Astrocyte (in vitro differentiated cells and primary cell): ENCODE measurements at regions not wholly inside any gene's neighbourhood (a gene's known extent, or its start where the extent isn't known, plus 50 kb on each side); places are given as distances from the start of the nearest gene placed in this dataset.

ENCODE experiments used
- DNase-seq: peaks from one replicate; pipeline ENCODE4 v3.0.0-alpha.2; 2010; ENCODE audit warnings: low read depth
- FAIRE-seq: peaks from 2 replicates; lab custom pipeline; 2011; peaks lifted over from hg19 to GRCh38; lab: Jason Lieb, UNC
- H2AFZ ChIP-seq: 2 replicates; pipeline ENCODE4 v1.6.0; 2012; ENCODE audit warnings: low read depth, low read length, inconsistent platforms
- H3K27ac ChIP-seq: 2 replicates; pipeline ENCODE4 v1.5.1; 2011; ENCODE audit warnings: low read depth, low read length, inconsistent platforms
- H3K27me3 ChIP-seq: 2 replicates; pipeline ENCODE4 v1.6.0; 2011; ENCODE audit warnings: low read length, inconsistent platforms; ENCODE audit not compliant: insufficient read depth
- H3K36me3 ChIP-seq: 2 replicates; pipeline ENCODE4 v1.5.1; 2011; ENCODE audit warnings: low read length, inconsistent platforms; ENCODE audit not compliant: insufficient read depth
- H3K4me1 ChIP-seq: 2 replicates; pipeline ENCODE4 v1.5.1; 2011; ENCODE audit warnings: low read length, inconsistent platforms; ENCODE audit not compliant: insufficient read depth
- H3K4me2 ChIP-seq: 2 replicates; pipeline ENCODE4 v1.6.0; 2012; ENCODE audit warnings: low read length, inconsistent platforms
- H3K4me3 ChIP-seq: 2 replicates; pipeline ENCODE4 v1.5.1; 2011; ENCODE audit warnings: low read depth, mild to moderate bottlenecking, low read length, inconsistent platforms; ENCODE audit not compliant: insufficient read depth
- H3K79me2 ChIP-seq: 2 replicates; pipeline ENCODE4 v1.6.0; 2012; ENCODE audit warnings: mild to moderate bottlenecking, low read length, inconsistent platforms; ENCODE audit not compliant: insufficient read depth
- H3K9ac ChIP-seq: 2 replicates; pipeline ENCODE4 v1.6.0; 2012; ENCODE audit warnings: mild to moderate bottlenecking, low read length, inconsistent platforms
- H3K9me3 ChIP-seq: 2 replicates; pipeline ENCODE4 v1.5.1; 2012; ENCODE audit warnings: low read depth, mild to moderate bottlenecking, low read length, inconsistent platforms; ENCODE audit not compliant: insufficient read depth
- H4K20me1 ChIP-seq: 2 replicates; pipeline ENCODE4 v1.6.0; 2012; ENCODE audit warnings: low read length, inconsistent platforms; ENCODE audit not compliant: insufficient read depth
- H3K27ac Mint-ChIP-seq: one replicate; pipeline ENCODE4 v1.8.0; 2021; ENCODE audit warnings: mild to moderate bottlenecking, mixed read lengths; ENCODE audit not compliant: unreplicated experiment
- H3K27me3 Mint-ChIP-seq: one replicate; pipeline ENCODE4 v1.8.0; 2021; ENCODE audit warnings: low read depth, mixed read lengths; ENCODE audit not compliant: unreplicated experiment
- H3K36me3 Mint-ChIP-seq: one replicate; pipeline ENCODE4 v1.8.0; 2021; ENCODE audit warnings: low read depth, mixed read lengths; ENCODE audit not compliant: unreplicated experiment
- H3K4me1 Mint-ChIP-seq: one replicate; pipeline ENCODE4 v1.8.0; 2021; ENCODE audit warnings: low read depth, mixed read lengths; ENCODE audit not compliant: unreplicated experiment
- H3K4me3 Mint-ChIP-seq: one replicate; pipeline ENCODE4 v1.8.0; 2021; ENCODE audit warnings: mild to moderate bottlenecking, moderate library complexity, mixed read lengths; ENCODE audit not compliant: unreplicated experiment
- H3K9me3 Mint-ChIP-seq: one replicate; pipeline ENCODE4 v1.8.0; 2021; ENCODE audit warnings: mild to moderate bottlenecking, mixed read lengths; ENCODE audit not compliant: unreplicated experiment
- CTCF ChIP-seq: IDR thresholded peaks from 2 replicates; pipeline ENCODE4 v1.5.1; 2011; ENCODE audit warnings: low read depth, mild to moderate bottlenecking, inconsistent platforms, low read length, moderate library complexity; ENCODE audit not compliant: insufficient read depth
- EZH2 ChIP-seq: IDR thresholded peaks from 2 replicates; pipeline ENCODE4 v1.6.1; 2012; ENCODE audit warnings: mild to moderate bottlenecking, low read length, inconsistent platforms; ENCODE audit not compliant: insufficient read depth

GRCh38 chr4:147381749-147382148 is 99.1 kb upstream of the EDNRA start:
- H3K79me2 ChIP-seq, result no peaks in the 10 kb centered on the region
- no peak for TF ChIP-seq EZH2
- TF ChIP-seq CTCF, result no peak
- H3K4me1 ChIP-seq, result no peaks in the 10 kb centered on the region
- no peaks in the 10 kb centered on the region for H3K36me3 Mint-ChIP-seq
- no peak overlapping the region for H3K4me3 ChIP-seq
- H3K36me3 ChIP-seq, result no peaks in the 10 kb centered on the region
- no peak overlapping the region for H3K9ac ChIP-seq
- H3K4me3 Mint-ChIP-seq, result no peak overlapping the region
- no peak overlapping the region for H3K27ac Mint-ChIP-seq
- no peak overlapping the region for H2AFZ ChIP-seq
- H3K27me3 Mint-ChIP-seq, result no peaks in the 10 kb centered on the region
- H4K20me1 ChIP-seq, result no peaks in the 10 kb centered on the region
- no peaks in the 10 kb centered on the region for H3K27me3 ChIP-seq
- no peak overlapping the region for H3K27ac ChIP-seq
- DNase-seq, result no peak
- FAIRE-seq, result no peak
- no peak overlapping the region for H3K4me2 ChIP-seq
- H3K9me3 ChIP-seq, result no peaks in the 10 kb centered on the region
- no peaks in the 10 kb centered on the region for H3K4me1 Mint-ChIP-seq
- H3K9me3 Mint-ChIP-seq, result no peaks in the 10 kb centered on the region

- Histone ChIP-seq H3K36me3 (no peaks in the 10 kb centered on the region), H3K9ac (no peak overlapping the region), H3K9me3 (no peaks in the 10 kb centered on the region), H2AFZ (no peak overlapping the region), H3K27me3 (no peaks in the 10 kb centered on the region), H4K20me1 (no peaks in the 10 kb centered on the region), H3K4me3 (no peak overlapping the region), H3K79me2 (no peaks in the 10 kb centered on the region), H3K4me2 (no peak overlapping the region), H3K4me1 (no peaks in the 10 kb centered on the region), H3K27ac (no peak overlapping the region)
- Mint-ChIP-seq H3K27ac (peak overlapping the region; percentile 16), H3K9me3 (no peaks in the 10 kb centered on the region), H3K27me3 (no peaks in the 10 kb centered on the region), H3K4me1 (peaks cover 4% of the 10 kb centered on the region), H3K4me3 (no peak overlapping the region), H3K36me3 (no peaks in the 10 kb centered on the region)
- DNase-seq (no peak), FAIRE-seq (no peak)
- TF ChIP-seq CTCF (no peak), EZH2 (no peak)
Observed at GRCh38 chr4:147388018-147388417, 92.9 kb upstream of the EDNRA start.

DNA sequence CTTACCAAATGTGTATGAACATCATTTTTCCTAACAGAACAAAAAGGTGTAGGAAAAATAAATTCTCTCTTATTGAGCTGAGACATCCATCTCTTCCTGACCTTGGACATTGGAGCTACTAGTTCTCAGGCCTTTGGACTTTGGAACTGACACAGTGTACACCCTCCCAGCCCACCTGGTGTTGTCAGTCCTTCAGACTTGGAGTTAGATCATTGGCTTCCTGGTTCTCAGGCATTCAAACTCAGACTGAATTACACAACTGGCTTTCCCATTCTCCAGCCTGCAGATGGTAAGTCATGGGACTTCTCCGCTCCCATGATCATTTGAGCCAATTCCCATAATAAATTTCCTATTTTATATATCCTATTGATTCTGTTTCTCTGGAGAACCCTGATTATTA is 84.8 kb upstream of the EDNRA start:
- no peak overlapping the region for H3K4me2 ChIP-seq
- no peak overlapping the region for H3K4me3 ChIP-seq
- no peak overlapping the region for H3K4me3 Mint-ChIP-seq
- TF ChIP-seq EZH2 (no peak), CTCF (no peak)
- no peak overlapping the region for H3K27ac ChIP-seq
- no peak overlapping the region for H3K27ac Mint-ChIP-seq
- DNase-seq, result no peak
- H3K9me3 Mint-ChIP-seq, result peaks cover 4% of the 10 kb centered on the region
- H3K9ac ChIP-seq, result no peak overlapping the region
- no peak overlapping the region for H2AFZ ChIP-seq
- no peaks in the 10 kb centered on the region for H3K79me2 ChIP-seq
- H3K27me3 Mint-ChIP-seq, result no peaks in the 10 kb centered on the region
- H4K20me1 ChIP-seq, result no peaks in the 10 kb centered on the region
- H3K4me1 ChIP-seq, result no peaks in the 10 kb centered on the region
- no peak for FAIRE-seq
- no peaks in the 10 kb centered on the region for H3K4me1 Mint-ChIP-seq
- H3K9me3 ChIP-seq, result no peaks in the 10 kb centered on the region
- H3K27me3 ChIP-seq, result no peaks in the 10 kb centered on the region
- no peaks in the 10 kb centered on the region for H3K36me3 ChIP-seq
- H3K36me3 Mint-ChIP-seq, result no peaks in the 10 kb centered on the region
